ENCODE measurements at regions not wholly inside any gene's neighbourhood (a gene's known extent, or its start where the extent isn't known, plus 50 kb on each side); places are given as distances from the start of the nearest gene placed in this dataset.

GRCh38 chr18:70414315-70414900 lies 125.6 kb downstream of the SOCS6 start:
- TF ChIP-seq HDGF (IDR thresholded peaks at IDR 0.05; ENCODE audit: borderline replicate concordance): no peak
- no peak for TF ChIP-seq NFRKB (IDR thresholded peaks at IDR 0.05)
- no peak for TF ChIP-seq PKNOX1 (IDR thresholded peaks at IDR 0.05)
- no peak for TF ChIP-seq BHLHE40 (IDR thresholded peaks at IDR 0.05; ENCODE audit: borderline replicate concordance)
- TF ChIP-seq FOXK2 (IDR thresholded peaks at IDR 0.05): no peak
- TF ChIP-seq FOXA1 (IDR thresholded peaks at IDR 0.05): no peak
- TF ChIP-seq L3MBTL2 (conservative IDR thresholded peaks at IDR 0.05): no peak
- TF ChIP-seq SUZ12 (IDR thresholded peaks at IDR 0.05): no peak
- TF ChIP-seq ZNF384 (IDR thresholded peaks at IDR 0.05): no peak
- no peak for TF ChIP-seq FOXM1 (IDR thresholded peaks at IDR 0.05; ENCODE audit: borderline replicate concordance)
- TF ChIP-seq CTBP1 (IDR thresholded peaks at IDR 0.05; ENCODE audit: borderline replicate concordance): no peak
- no peak for TF ChIP-seq LEF1 (IDR thresholded peaks at IDR 0.05; ENCODE audit: borderline replicate concordance)
- no peak for TF ChIP-seq ELF4 (IDR thresholded peaks at IDR 0.05)
- TF ChIP-seq ARNT (IDR thresholded peaks at IDR 0.05): no peak
- TF ChIP-seq SP1 (IDR thresholded peaks at IDR 0.05): no peak
- no peak for TF ChIP-seq TARDBP (IDR thresholded peaks at IDR 0.05)
- no peak for DNase-seq (ENCODE audit: extremely low spot score)
- ChIA-PET CTCF (no interaction called here), POLR2A (no interaction called here)

- TF ChIP-seq LEF1 (IDR thresholded peaks at IDR 0.05; ENCODE audit: borderline replicate concordance): no peak
- no peak for DNase-seq (ENCODE audit: extremely low spot score)
- ChIA-PET POLR2A (no interaction called here), CTCF (no interaction called here)
Observed at GRCh38 chr18:70413455-70413854, 124.6 kb downstream of the SOCS6 start.

- no peak for TF ChIP-seq BHLHE40 (IDR thresholded peaks at IDR 0.05; ENCODE audit: borderline replicate concordance)
- no peak for TF ChIP-seq CTBP1 (IDR thresholded peaks at IDR 0.05; ENCODE audit: borderline replicate concordance)
- TF ChIP-seq ZNF384 (IDR thresholded peaks at IDR 0.05): no peak
- no peak for TF ChIP-seq ARNT (IDR thresholded peaks at IDR 0.05)
- ChIA-PET POLR2A (no interaction called here), CTCF (no interaction called here)
- no peak for DNase-seq (ENCODE audit: extremely low spot score)
Observed at GRCh38 chr18:70411876-70412435, 123.1 kb downstream of the SOCS6 start.

GRCh38 chr18:70411307-70411706 lies 122.5 kb downstream of the SOCS6 start:
- ChIA-PET POLR2A (no interaction called here), CTCF (no interaction called here)
- no peak for DNase-seq (ENCODE audit: extremely low spot score)
- TF ChIP-seq HDGF (IDR thresholded peaks at IDR 0.05; ENCODE audit: borderline replicate concordance) (no peak), FOXM1 (IDR thresholded peaks at IDR 0.05; ENCODE audit: borderline replicate concordance) (no peak), SUZ12 (IDR thresholded peaks at IDR 0.05) (no peak), PKNOX1 (IDR thresholded peaks at IDR 0.05) (no peak), LEF1 (IDR thresholded peaks at IDR 0.05; ENCODE audit: borderline replicate concordance) (no peak), FOXA1 (IDR thresholded peaks at IDR 0.05) (no peak), L3MBTL2 (conservative IDR thresholded peaks at IDR 0.05) (no peak), ARNT (IDR thresholded peaks at IDR 0.05) (no peak), NFRKB (IDR thresholded peaks at IDR 0.05) (no peak), CTBP1 (IDR thresholded peaks at IDR 0.05; ENCODE audit: borderline replicate concordance) (no peak), SP1 (IDR thresholded peaks at IDR 0.05) (no peak)

- POLR2A ChIA-PET: no interaction called here
- DNase-seq (ENCODE audit: extremely low spot score): no peak
- CTCF ChIA-PET: no interaction called here
- TF ChIP-seq BHLHE40 (IDR thresholded peaks at IDR 0.05; ENCODE audit: borderline replicate concordance) (no peak), TARDBP (IDR thresholded peaks at IDR 0.05) (no peak), PKNOX1 (IDR thresholded peaks at IDR 0.05) (no peak), CTBP1 (IDR thresholded peaks at IDR 0.05; ENCODE audit: borderline replicate concordance) (no peak), NFRKB (IDR thresholded peaks at IDR 0.05) (no peak), FOXA1 (IDR thresholded peaks at IDR 0.05) (no peak), LEF1 (IDR thresholded peaks at IDR 0.05; ENCODE audit: borderline replicate concordance) (no peak), ZNF384 (IDR thresholded peaks at IDR 0.05) (no peak), FOXM1 (IDR thresholded peaks at IDR 0.05; ENCODE audit: borderline replicate concordance) (no peak), SUZ12 (IDR thresholded peaks at IDR 0.05) (no peak), HDGF (IDR thresholded peaks at IDR 0.05; ENCODE audit: borderline replicate concordance) (no peak), ELF4 (IDR thresholded peaks at IDR 0.05) (no peak), ARNT (IDR thresholded peaks at IDR 0.05) (no peak), L3MBTL2 (conservative IDR thresholded peaks at IDR 0.05) (no peak), FOXK2 (IDR thresholded peaks at IDR 0.05) (no peak), SP1 (IDR thresholded peaks at IDR 0.05) (no peak)
Observed at GRCh38 chr18:70405052-70405451, 116.2 kb downstream of the SOCS6 start.

GRCh38 chr18:70400476-70400875 lies 111.6 kb downstream of the SOCS6 start:
- ChIA-PET POLR2A (no interaction called here), CTCF (no interaction called here)
- TF ChIP-seq ELF4 (IDR thresholded peaks at IDR 0.05) (no peak), SUZ12 (IDR thresholded peaks at IDR 0.05) (no peak)
- DNase-seq (ENCODE audit: extremely low spot score): no peak

GRCh38 chr18:70398076-70398475 lies 109.2 kb downstream of the SOCS6 start:
- no peak for DNase-seq (ENCODE audit: extremely low spot score)
- TF ChIP-seq CTBP1 (IDR thresholded peaks at IDR 0.05; ENCODE audit: borderline replicate concordance): no peak
- TF ChIP-seq ARNT (IDR thresholded peaks at IDR 0.05): no peak
- TF ChIP-seq BHLHE40 (IDR thresholded peaks at IDR 0.05; ENCODE audit: borderline replicate concordance): no peak
- TF ChIP-seq LEF1 (IDR thresholded peaks at IDR 0.05; ENCODE audit: borderline replicate concordance): no peak
- no peak for TF ChIP-seq TARDBP (IDR thresholded peaks at IDR 0.05)
- no peak for TF ChIP-seq PKNOX1 (IDR thresholded peaks at IDR 0.05)
- TF ChIP-seq HDGF (IDR thresholded peaks at IDR 0.05; ENCODE audit: borderline replicate concordance): no peak
- no peak for TF ChIP-seq SP1 (IDR thresholded peaks at IDR 0.05)
- TF ChIP-seq ZNF384 (IDR thresholded peaks at IDR 0.05): no peak
- no peak for TF ChIP-seq FOXA1 (IDR thresholded peaks at IDR 0.05)
- no peak for TF ChIP-seq FOXK2 (IDR thresholded peaks at IDR 0.05)
- TF ChIP-seq NFRKB (IDR thresholded peaks at IDR 0.05): no peak

More at GRCh38 chr18:70398076-70398475, 109.2 kb downstream of the SOCS6 start:
- CTCF ChIA-PET: no interaction called here
- POLR2A ChIA-PET: interaction anchor here (0.7 kb wide), 1 partner anchor 38 kb away, joined by 3 read pairs; no protein-coding TSS in a partner anchor
